Fibroblast of villous mesenchyme (primary cell): ENCODE measurements at regions not wholly inside any gene's neighbourhood (a gene's known extent, or its start where the extent isn't known, plus 50 kb on each side); places are given as distances from the start of the nearest gene placed in this dataset.

ENCODE experiments used
- DNase-seq: peaks from one replicate; pipeline ENCODE4 v3.0.0-alpha.2; 2010; ENCODE audit warnings: low read depth
- H3K4me3 ChIP-seq: 2 replicates; pipeline ENCODE4 v1.5.1; 2011; ENCODE audit warnings: low read depth, mild to moderate bottlenecking, low read length
- TF ChIP-seq, protein P1 (sequence below): IDR thresholded peaks from 2 replicates; pipeline ENCODE4 v1.5.1; 2012; ENCODE audit warnings: low read depth, mild to moderate bottlenecking, low read length; ENCODE audit not compliant: insufficient read depth

- DNase-seq, result no peak
- H3K4me3 ChIP-seq, result no peak overlapping the region
- TF ChIP-seq, protein P1, sequence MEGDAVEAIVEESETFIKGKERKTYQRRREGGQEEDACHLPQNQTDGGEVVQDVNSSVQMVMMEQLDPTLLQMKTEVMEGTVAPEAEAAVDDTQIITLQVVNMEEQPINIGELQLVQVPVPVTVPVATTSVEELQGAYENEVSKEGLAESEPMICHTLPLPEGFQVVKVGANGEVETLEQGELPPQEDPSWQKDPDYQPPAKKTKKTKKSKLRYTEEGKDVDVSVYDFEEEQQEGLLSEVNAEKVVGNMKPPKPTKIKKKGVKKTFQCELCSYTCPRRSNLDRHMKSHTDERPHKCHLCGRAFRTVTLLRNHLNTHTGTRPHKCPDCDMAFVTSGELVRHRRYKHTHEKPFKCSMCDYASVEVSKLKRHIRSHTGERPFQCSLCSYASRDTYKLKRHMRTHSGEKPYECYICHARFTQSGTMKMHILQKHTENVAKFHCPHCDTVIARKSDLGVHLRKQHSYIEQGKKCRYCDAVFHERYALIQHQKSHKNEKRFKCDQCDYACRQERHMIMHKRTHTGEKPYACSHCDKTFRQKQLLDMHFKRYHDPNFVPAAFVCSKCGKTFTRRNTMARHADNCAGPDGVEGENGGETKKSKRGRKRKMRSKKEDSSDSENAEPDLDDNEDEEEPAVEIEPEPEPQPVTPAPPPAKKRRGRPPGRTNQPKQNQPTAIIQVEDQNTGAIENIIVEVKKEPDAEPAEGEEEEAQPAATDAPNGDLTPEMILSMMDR, result no peak
Observed at GRCh38 chr3:43192028-43192427, 86.1 kb upstream of the POMGNT2 start.

GRCh38 chr3:43191116-43191515 lies 85.2 kb upstream of the POMGNT2 start:
- TF ChIP-seq, protein P1, result no peak
- DNase-seq, result no peak
- H3K4me3 ChIP-seq, result no peak overlapping the region

- TF ChIP-seq, protein P1, result no peak
- peak; percentile 98 for DNase-seq
- no peak overlapping the region for H3K4me3 ChIP-seq
Observed at GRCh38 chr3:43190670-43191069, 84.8 kb upstream of the POMGNT2 start.

DNA sequence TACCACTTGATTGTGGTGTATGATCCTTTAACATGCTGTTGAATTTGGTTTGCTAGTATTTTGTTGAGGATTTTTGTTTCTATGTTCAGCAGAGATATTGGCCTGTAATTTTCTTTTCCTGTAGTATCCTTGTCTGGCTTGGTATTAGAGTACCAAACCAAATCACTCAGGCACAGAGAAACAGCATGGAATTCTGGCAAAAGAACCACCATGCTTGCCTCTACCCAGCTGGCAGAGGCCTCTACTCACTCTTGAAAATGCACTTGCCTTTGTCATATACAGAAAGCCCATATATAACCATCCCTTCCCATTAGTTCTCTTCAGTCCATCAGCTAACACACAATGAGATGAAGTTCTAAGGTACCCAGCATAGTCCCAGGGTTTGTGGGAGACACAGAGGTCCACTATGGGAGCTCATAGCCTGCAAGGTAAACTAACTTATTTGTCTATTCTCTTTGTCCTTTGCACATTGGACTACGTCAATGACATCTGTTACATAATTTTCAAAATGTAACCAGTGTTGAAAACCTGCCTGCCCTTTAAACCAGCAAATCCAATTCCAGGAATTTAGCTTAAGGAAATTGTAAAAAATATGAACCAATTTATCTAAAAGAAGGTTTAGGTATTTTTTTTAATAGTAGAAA lies 82.1 kb upstream of the POMGNT2 start:
- no peak overlapping the region for H3K4me3 ChIP-seq
- no peak for DNase-seq
- TF ChIP-seq, protein P1, result no peak

DNA sequence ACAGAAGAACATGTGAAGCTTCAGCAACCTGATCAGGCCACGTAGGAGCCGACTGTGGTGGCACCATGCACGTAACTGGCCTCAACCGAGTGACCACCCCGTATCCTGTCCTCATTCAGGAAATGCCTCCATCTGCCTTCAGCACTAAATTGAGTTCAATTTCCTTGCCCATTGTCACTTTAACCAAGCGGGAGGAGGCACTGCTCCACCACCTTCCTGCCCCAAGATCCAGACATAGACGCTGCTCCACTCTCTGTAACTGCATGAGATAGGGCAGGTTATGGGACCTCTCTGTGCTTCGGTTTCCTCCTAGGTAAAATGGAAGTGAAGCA lies 80.1 kb upstream of the POMGNT2 start:
- DNase-seq, result no peak
- TF ChIP-seq, protein P1, result no peak
- no peak overlapping the region for H3K4me3 ChIP-seq

DNA sequence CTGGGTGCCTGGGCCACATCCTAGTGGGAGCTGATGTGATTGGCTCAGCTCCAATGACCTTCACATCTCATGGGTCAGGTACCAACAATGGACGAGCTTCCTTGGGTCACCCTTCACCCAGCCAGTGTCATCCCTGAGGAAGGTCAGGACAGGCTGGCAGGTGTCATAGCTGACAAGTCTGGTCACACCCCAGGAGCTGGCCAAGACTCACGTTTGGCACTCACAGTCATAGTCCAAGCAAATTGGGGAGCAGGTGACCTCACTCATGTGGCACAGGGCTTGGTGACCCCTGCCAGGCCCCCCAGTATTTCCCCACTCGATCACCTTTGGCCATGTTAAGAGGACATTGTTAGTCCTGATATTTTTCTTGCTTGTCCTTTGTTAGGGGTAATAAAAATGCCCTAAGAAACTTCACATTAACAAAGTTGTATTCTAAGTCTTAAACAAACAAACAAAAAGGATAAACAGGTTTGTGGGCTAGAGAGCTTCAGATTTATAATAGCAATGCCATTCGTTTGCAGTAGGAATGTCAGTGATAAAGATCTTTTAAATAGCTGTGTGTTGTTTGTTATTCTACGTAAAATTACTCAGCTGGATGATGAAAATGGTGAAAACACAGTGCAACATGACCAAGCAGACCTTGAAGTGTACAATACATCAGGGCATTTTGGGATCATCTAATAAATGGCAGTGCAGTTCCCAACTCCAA lies 79.5 kb upstream of the POMGNT2 start:
- DNase-seq, result peak; percentile 97
- TF ChIP-seq, protein P1, result no peak
- H3K4me3 ChIP-seq, result no peak overlapping the region
